ENCODE measurements at regions not wholly inside any gene's neighbourhood (a gene's known extent, or its start where the extent isn't known, plus 50 kb on each side); places are given as distances from the start of the nearest gene placed in this dataset.

DNA sequence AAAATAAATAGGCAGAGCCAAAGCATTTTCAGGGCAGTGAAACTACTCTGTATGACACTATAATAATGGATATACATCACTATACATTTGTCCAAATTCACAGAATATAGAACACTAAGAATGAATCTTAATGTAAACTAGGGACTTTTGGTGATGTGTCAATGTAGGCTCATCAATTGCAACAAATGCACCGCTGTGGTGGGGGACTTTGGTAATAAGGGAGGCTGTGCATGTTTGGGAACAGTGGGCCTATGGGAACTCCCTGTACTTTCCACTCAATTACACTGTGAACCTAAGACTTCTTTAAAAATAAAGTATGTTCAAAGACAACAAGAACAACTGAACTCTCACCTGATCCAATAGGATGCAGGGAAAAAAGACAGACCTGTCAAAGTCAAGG, 220.7 kb downstream of the CMPK2 start:
- no peaks in the 10 kb centered on the region for H3K36me3 ChIP-seq (ENCODE audit: control insufficient read depth, insufficient read depth, low read length)
- no peak overlapping the region for H3K27ac ChIP-seq (ENCODE audit: insufficient read depth, low read length, poor library complexity, severe bottlenecking)
- no peak for DNase-seq
- H3K4me3 ChIP-seq (ENCODE audit: insufficient read depth, low read depth, low read length, poor library complexity, severe bottlenecking): no peak overlapping the region
- H3K27me3 ChIP-seq (replicated peaks; ENCODE audit: control insufficient read depth, insufficient read depth, low read length, poor library complexity, severe bottlenecking): no peaks in the 10 kb centered on the region
- no peaks in the 10 kb centered on the region for H3K9me3 ChIP-seq (ENCODE audit: control insufficient read depth, low read length)
- no peaks in the 10 kb centered on the region for H3K4me1 ChIP-seq (ENCODE audit: control insufficient read depth, insufficient read depth, low read length, poor library complexity, severe bottlenecking)

DNA sequence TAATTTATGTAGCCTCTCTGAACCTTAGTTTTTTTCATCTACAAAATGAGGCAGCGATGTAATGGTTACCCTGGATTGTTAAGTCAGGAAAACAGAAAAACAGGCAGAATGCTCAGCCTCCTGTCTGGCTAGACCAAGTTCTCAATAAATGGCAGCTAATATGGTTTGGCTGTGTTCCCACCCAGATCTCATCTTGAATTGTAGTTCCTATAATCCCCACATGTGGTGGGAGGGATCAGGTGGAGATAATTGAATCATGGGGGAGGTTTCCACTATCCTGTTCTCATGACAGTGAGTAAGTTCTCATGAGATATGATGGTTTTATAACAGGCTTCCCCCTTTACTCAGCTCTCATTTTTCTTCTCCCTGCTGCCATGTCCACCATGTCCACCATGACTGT, 220.0 kb downstream of the CMPK2 start:
- DNase-seq: no peak
- no peak overlapping the region for H3K27ac ChIP-seq (ENCODE audit: insufficient read depth, low read length, poor library complexity, severe bottlenecking)
- H3K4me1 ChIP-seq (ENCODE audit: control insufficient read depth, insufficient read depth, low read length, poor library complexity, severe bottlenecking): no peaks in the 10 kb centered on the region
- no peaks in the 10 kb centered on the region for H3K9me3 ChIP-seq (ENCODE audit: control insufficient read depth, low read length)
- no peak overlapping the region for H3K4me3 ChIP-seq (ENCODE audit: insufficient read depth, low read depth, low read length, poor library complexity, severe bottlenecking)
- H3K27me3 ChIP-seq (replicated peaks; ENCODE audit: control insufficient read depth, insufficient read depth, low read length, poor library complexity, severe bottlenecking): no peaks in the 10 kb centered on the region
- no peaks in the 10 kb centered on the region for H3K36me3 ChIP-seq (ENCODE audit: control insufficient read depth, insufficient read depth, low read length)

DNA sequence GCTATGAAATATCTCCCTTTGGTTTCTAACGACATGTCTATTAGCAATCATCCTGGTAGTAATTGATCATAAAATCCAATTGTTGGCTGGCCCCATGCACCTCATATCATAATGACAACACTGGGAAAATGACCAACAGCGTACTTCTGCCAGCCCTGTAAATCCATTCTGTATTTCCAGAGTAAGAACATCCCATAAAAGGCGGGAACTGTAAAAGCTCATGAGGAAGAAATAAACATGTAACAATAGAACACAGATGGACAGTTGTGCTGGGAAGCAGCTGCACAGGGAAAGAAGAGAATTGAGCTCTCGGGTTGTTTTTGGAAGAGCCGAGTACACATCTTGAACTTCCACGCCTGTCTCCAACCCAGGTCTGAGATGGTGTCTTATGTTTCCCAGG, 218.7 kb downstream of the CMPK2 start:
- no peaks in the 10 kb centered on the region for H3K9me3 ChIP-seq (ENCODE audit: control insufficient read depth, low read length)
- H3K36me3 ChIP-seq (ENCODE audit: control insufficient read depth, insufficient read depth, low read length): no peaks in the 10 kb centered on the region
- H3K4me1 ChIP-seq (ENCODE audit: control insufficient read depth, insufficient read depth, low read length, poor library complexity, severe bottlenecking): no peaks in the 10 kb centered on the region
- no peak overlapping the region for H3K27ac ChIP-seq (ENCODE audit: insufficient read depth, low read length, poor library complexity, severe bottlenecking)
- H3K27me3 ChIP-seq (replicated peaks; ENCODE audit: control insufficient read depth, insufficient read depth, low read length, poor library complexity, severe bottlenecking): no peaks in the 10 kb centered on the region
- H3K4me3 ChIP-seq (ENCODE audit: insufficient read depth, low read depth, low read length, poor library complexity, severe bottlenecking): no peak overlapping the region
- DNase-seq: no peak

DNA sequence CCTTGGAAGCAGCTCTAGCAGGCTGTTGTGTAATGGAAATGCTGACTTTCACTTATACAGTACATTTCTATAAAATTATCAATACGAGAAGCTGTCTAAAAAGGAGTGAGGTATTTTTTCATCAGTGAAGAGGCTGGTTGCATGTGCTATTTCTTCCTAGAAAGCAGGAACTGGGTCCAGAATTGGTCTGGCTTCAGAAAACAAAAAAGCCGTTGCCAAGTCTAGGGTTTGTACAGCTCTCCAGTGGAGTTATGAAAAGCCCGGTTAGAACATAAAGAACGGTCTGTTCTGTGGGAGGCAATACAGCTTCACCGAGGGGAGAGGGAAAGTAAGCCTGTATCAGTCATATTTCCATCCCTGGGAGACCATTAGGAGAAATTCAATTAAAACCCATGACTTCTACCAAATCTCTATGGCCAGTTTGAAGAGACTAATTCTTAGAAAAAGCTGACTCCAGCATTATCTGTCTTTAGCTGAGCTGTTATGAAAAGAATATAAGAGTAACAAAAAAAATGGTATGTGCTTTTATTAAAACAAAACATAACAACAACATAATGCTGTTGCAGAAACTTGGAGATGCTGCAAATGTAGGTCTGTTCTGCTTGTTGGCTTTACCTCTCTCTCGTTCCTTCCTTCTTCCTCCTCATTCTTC, 217.0 kb downstream of the CMPK2 start:
- Histone ChIP-seq H3K27ac (ENCODE audit: insufficient read depth, low read length, poor library complexity, severe bottlenecking) (no peak overlapping the region), H3K9me3 (ENCODE audit: control insufficient read depth, low read length) (no peaks in the 10 kb centered on the region), H3K4me1 (ENCODE audit: control insufficient read depth, insufficient read depth, low read length, poor library complexity, severe bottlenecking) (no peaks in the 10 kb centered on the region), H3K36me3 (ENCODE audit: control insufficient read depth, insufficient read depth, low read length) (no peaks in the 10 kb centered on the region), H3K4me3 (ENCODE audit: insufficient read depth, low read depth, low read length, poor library complexity, severe bottlenecking) (no peak overlapping the region), H3K27me3 (replicated peaks; ENCODE audit: control insufficient read depth, insufficient read depth, low read length, poor library complexity, severe bottlenecking) (no peaks in the 10 kb centered on the region)
- no peak for DNase-seq

DNA sequence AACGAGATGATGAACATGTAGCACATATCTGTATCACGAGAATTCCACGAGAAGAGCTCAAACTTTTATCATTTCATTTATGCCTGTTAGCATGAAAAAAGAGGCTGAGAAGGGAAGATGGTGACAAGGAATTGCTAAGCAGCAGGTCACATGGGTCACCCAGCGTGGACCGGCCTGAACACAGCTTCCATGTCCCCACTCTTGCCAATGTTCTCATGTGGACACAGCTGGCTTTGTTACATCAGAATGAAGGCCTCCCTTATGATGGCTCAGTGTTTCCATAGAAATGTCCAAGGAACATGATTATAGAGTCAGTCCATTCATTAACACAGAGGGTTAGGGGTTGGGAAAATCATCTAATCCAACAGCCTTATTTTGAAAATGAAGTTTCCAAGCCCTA, 215.4 kb downstream of the CMPK2 start:
- no peak overlapping the region for H3K27ac ChIP-seq (ENCODE audit: insufficient read depth, low read length, poor library complexity, severe bottlenecking)
- no peaks in the 10 kb centered on the region for H3K36me3 ChIP-seq (ENCODE audit: control insufficient read depth, insufficient read depth, low read length)
- H3K4me3 ChIP-seq (ENCODE audit: insufficient read depth, low read depth, low read length, poor library complexity, severe bottlenecking): no peak overlapping the region
- DNase-seq: no peak
- H3K27me3 ChIP-seq (replicated peaks; ENCODE audit: control insufficient read depth, insufficient read depth, low read length, poor library complexity, severe bottlenecking): no peaks in the 10 kb centered on the region
- H3K4me1 ChIP-seq (ENCODE audit: control insufficient read depth, insufficient read depth, low read length, poor library complexity, severe bottlenecking): no peaks in the 10 kb centered on the region
- no peaks in the 10 kb centered on the region for H3K9me3 ChIP-seq (ENCODE audit: control insufficient read depth, low read length)

DNA sequence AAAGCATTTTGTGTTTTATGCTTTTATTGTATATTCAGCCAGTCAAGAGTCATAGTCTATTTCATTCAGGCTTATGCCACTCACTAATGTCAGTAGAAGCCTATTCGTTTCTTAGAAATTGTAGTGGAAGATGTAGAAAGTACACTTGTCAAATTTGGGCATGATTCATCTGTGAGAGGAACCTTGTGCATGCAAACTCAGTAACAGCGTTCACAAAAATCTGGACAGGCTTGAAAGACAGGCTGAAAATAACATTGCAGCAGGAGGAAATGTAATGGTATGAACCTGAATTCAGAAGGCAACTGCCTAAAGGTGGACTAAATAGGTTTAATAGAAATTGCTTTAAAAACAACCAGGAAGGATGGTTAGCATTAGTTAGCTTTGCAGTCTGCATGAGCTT, 213.5 kb downstream of the CMPK2 start:
- DNase-seq: no peak
- no peaks in the 10 kb centered on the region for H3K27me3 ChIP-seq (replicated peaks; ENCODE audit: control insufficient read depth, insufficient read depth, low read length, poor library complexity, severe bottlenecking)
- no peak overlapping the region for H3K4me3 ChIP-seq (ENCODE audit: insufficient read depth, low read depth, low read length, poor library complexity, severe bottlenecking)
- H3K9me3 ChIP-seq (ENCODE audit: control insufficient read depth, low read length): no peaks in the 10 kb centered on the region
- no peaks in the 10 kb centered on the region for H3K36me3 ChIP-seq (ENCODE audit: control insufficient read depth, insufficient read depth, low read length)
- no peaks in the 10 kb centered on the region for H3K4me1 ChIP-seq (ENCODE audit: control insufficient read depth, insufficient read depth, low read length, poor library complexity, severe bottlenecking)
- H3K27ac ChIP-seq (ENCODE audit: insufficient read depth, low read length, poor library complexity, severe bottlenecking): no peak overlapping the region

DNA sequence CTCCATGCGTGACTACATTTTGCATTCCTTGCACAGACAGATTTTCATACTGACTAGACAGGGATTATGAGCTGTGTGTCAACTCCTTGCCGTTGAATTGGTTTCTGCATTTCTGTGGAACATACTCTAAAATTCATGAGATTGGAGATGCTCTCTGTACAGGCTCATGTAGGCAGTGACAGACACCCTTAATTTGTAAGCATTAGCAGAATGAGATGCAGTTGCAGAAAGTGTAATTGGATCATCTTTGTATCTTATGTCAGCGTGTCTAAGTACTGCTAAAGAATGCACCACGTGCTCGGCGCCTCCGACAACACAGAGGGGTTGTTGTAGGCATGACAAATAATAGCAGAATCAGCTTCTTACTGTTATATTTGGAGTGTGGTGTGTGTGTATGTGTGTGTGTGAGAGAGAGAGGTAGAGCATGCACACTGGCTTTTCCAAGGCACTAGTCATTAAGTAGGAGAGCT, 212.4 kb downstream of the CMPK2 start:
- no peaks in the 10 kb centered on the region for H3K27me3 ChIP-seq (replicated peaks; ENCODE audit: control insufficient read depth, insufficient read depth, low read length, poor library complexity, severe bottlenecking)
- H3K36me3 ChIP-seq (ENCODE audit: control insufficient read depth, insufficient read depth, low read length): no peaks in the 10 kb centered on the region
- no peak for DNase-seq
- no peak overlapping the region for H3K27ac ChIP-seq (ENCODE audit: insufficient read depth, low read length, poor library complexity, severe bottlenecking)
- no peaks in the 10 kb centered on the region for H3K9me3 ChIP-seq (ENCODE audit: control insufficient read depth, low read length)
- no peak overlapping the region for H3K4me3 ChIP-seq (ENCODE audit: insufficient read depth, low read depth, low read length, poor library complexity, severe bottlenecking)
- H3K4me1 ChIP-seq (ENCODE audit: control insufficient read depth, insufficient read depth, low read length, poor library complexity, severe bottlenecking): no peaks in the 10 kb centered on the region

DNA sequence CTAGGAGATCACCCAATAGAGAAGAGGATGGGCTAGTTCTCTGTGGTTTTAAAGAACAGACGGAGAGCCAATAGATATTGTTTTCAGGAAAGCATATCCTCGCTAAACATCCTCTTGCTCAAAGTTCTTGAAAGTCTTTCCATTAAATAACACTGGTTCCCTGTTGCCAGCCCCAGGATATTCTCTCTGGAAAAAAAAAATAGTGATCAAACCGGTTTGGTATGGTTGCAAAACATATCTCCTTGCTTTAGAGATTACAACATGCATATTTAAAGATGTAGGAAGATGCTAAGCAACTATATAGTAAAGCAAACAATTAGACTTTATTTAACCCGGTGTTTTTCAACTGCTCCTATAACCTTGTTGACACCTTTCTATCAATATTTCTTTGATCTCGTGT, 211.4 kb downstream of the CMPK2 start:
- Histone ChIP-seq H3K4me3 (ENCODE audit: insufficient read depth, low read depth, low read length, poor library complexity, severe bottlenecking) (no peak overlapping the region), H3K36me3 (ENCODE audit: control insufficient read depth, insufficient read depth, low read length) (no peaks in the 10 kb centered on the region), H3K4me1 (ENCODE audit: control insufficient read depth, insufficient read depth, low read length, poor library complexity, severe bottlenecking) (no peaks in the 10 kb centered on the region), H3K27me3 (replicated peaks; ENCODE audit: control insufficient read depth, insufficient read depth, low read length, poor library complexity, severe bottlenecking) (no peaks in the 10 kb centered on the region), H3K27ac (ENCODE audit: insufficient read depth, low read length, poor library complexity, severe bottlenecking) (no peak overlapping the region), H3K9me3 (ENCODE audit: control insufficient read depth, low read length) (no peaks in the 10 kb centered on the region)
- DNase-seq: no peak

DNA sequence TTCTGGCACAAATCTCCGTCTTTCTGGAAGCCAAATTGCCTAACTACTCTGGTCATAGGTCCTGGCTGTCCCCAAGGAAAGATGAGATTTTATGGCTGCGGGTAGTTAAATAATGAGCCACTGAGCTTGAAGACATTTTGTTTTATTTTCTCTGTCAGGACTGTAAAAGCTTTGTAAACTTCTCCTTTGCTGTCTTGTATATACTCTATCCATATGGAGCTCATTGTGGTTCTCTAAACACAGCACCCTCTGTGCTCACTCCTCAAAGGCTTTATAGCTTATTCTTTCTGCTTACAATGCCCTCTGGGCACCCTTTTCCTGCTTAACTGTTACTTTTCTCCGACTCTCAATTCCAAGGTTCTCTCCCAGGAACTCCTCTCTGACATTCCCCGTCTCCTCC, 209.1 kb downstream of the CMPK2 start:
- no peak for DNase-seq
- Histone ChIP-seq H3K9me3 (ENCODE audit: control insufficient read depth, low read length) (no peaks in the 10 kb centered on the region), H3K27ac (ENCODE audit: insufficient read depth, low read length, poor library complexity, severe bottlenecking) (no peak overlapping the region), H3K4me3 (ENCODE audit: insufficient read depth, low read depth, low read length, poor library complexity, severe bottlenecking) (no peak overlapping the region), H3K27me3 (replicated peaks; ENCODE audit: control insufficient read depth, insufficient read depth, low read length, poor library complexity, severe bottlenecking) (no peaks in the 10 kb centered on the region), H3K4me1 (ENCODE audit: control insufficient read depth, insufficient read depth, low read length, poor library complexity, severe bottlenecking) (no peaks in the 10 kb centered on the region), H3K36me3 (ENCODE audit: control insufficient read depth, insufficient read depth, low read length) (no peaks in the 10 kb centered on the region)

DNA sequence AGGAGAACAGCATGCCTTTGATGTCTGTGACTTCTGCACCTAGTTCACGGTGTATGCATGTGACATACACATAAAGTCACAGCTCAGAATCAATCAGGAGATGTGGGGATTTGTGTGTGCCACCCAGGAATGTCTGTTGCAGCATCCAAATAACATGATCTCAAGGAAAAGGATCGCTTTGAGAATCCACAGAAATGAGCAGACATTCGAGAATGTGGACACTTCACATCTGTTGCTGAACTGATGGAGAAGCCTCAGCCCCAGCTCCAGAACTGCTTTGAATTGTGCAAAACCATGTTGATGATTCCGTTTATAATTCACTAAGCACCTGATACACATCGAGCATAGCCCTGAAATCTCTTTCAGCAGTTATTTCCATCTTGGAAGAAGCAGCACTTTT, 208.6 kb downstream of the CMPK2 start:
- Histone ChIP-seq H3K27ac (ENCODE audit: insufficient read depth, low read length, poor library complexity, severe bottlenecking) (no peak overlapping the region), H3K27me3 (replicated peaks; ENCODE audit: control insufficient read depth, insufficient read depth, low read length, poor library complexity, severe bottlenecking) (no peaks in the 10 kb centered on the region), H3K4me1 (ENCODE audit: control insufficient read depth, insufficient read depth, low read length, poor library complexity, severe bottlenecking) (no peaks in the 10 kb centered on the region), H3K4me3 (ENCODE audit: insufficient read depth, low read depth, low read length, poor library complexity, severe bottlenecking) (no peak overlapping the region), H3K36me3 (ENCODE audit: control insufficient read depth, insufficient read depth, low read length) (no peaks in the 10 kb centered on the region), H3K9me3 (ENCODE audit: control insufficient read depth, low read length) (no peaks in the 10 kb centered on the region)
- DNase-seq: no peak

Measured in effector memory CD4-positive, alpha-beta T cell (primary cell).